HG02885 (cell line): ENCODE measurements at regions not wholly inside any gene's neighbourhood (a gene's known extent, or its start where the extent isn't known, plus 50 kb on each side); places are given as distances from the start of the nearest gene placed in this dataset.

Source experiments
- ATAC-seq: cut with Tn5 transposase; IDR thresholded peaks from one replicate; pipeline ENCODE4 v1.9.1; 2021; ENCODE audit warnings: mild to moderate bottlenecking; ENCODE audit not compliant: unreplicated experiment, poor library complexity

- ATAC-seq = no peak
Observed at GRCh38 chrX:69307756-69308155, 142.5 kb upstream of the PJA1 start.

- no peak for ATAC-seq
Observed at GRCh38 chrX:69307029-69307428, 141.8 kb upstream of the PJA1 start.

GRCh38 chrX:69306063-69306404 is 140.8 kb upstream of the PJA1 start:
- no peak for ATAC-seq

GRCh38 chrX:69305333-69306062 is 140.2 kb upstream of the PJA1 start:
- no peak for ATAC-seq

GRCh38 chrX:69303231-69303630 is 138.0 kb upstream of the PJA1 start:
- ATAC-seq = no peak

- no peak for ATAC-seq
Observed at GRCh38 chrX:69299951-69300714, 134.9 kb upstream of the PJA1 start.

- no peak for ATAC-seq
Observed at GRCh38 chrX:69299285-69299684, 134.0 kb upstream of the PJA1 start.

- no peak for ATAC-seq
Observed at GRCh38 chrX:69298466-69299140, 133.3 kb upstream of the PJA1 start.

GRCh38 chrX:69297506-69297905 is 132.3 kb upstream of the PJA1 start:
- no peak for ATAC-seq

- ATAC-seq = no peak
Observed at GRCh38 chrX:69293776-69294601, 128.7 kb upstream of the PJA1 start.

- no peak for ATAC-seq
Observed at GRCh38 chrX:69291116-69291515, 125.9 kb upstream of the PJA1 start.

- no peak for ATAC-seq
Observed at GRCh38 chrX:69290292-69290691, 125.0 kb upstream of the PJA1 start.

- ATAC-seq = no peak
Observed at GRCh38 chrX:69289793-69290123, 124.5 kb upstream of the PJA1 start.

GRCh38 chrX:69289046-69289792 is 124.0 kb upstream of the PJA1 start:
- ATAC-seq = no peak

GRCh38 chrX:69287095-69287494 is 121.8 kb upstream of the PJA1 start:
- ATAC-seq = no peak

- no peak for ATAC-seq
Observed at GRCh38 chrX:69286565-69286906, 121.3 kb upstream of the PJA1 start.

- ATAC-seq = peak; percentile 76
Observed at GRCh38 chrX:69285881-69286564, 120.8 kb upstream of the PJA1 start.

GRCh38 chrX:69285401-69285877 is 120.2 kb upstream of the PJA1 start:
- ATAC-seq = no peak

GRCh38 chrX:69284491-69284890 is 119.2 kb upstream of the PJA1 start:
- ATAC-seq = no peak
